ENCODE measurements at regions not wholly inside any gene's neighbourhood (a gene's known extent, or its start where the extent isn't known, plus 50 kb on each side); places are given as distances from the start of the nearest gene placed in this dataset.

GRCh38 chr2:180759631-180760030, 220.8 kb upstream of the UBE2E3 start:
- no peak for TF ChIP-seq CTCF (IDR thresholded peaks at IDR 0.05)
- no peak for TF ChIP-seq POLR2A (IDR thresholded peaks at IDR 0.05)
- TF ChIP-seq EP300 (IDR thresholded peaks at IDR 0.05), result no peak
